Caki2 (cell line): ENCODE measurements at regions not wholly inside any gene's neighbourhood (a gene's known extent, or its start where the extent isn't known, plus 50 kb on each side); places are given as distances from the start of the nearest gene placed in this dataset.

Experiments used
- DNase-seq: peaks from one replicate; pipeline ENCODE4 v3.0.0-alpha.2; 2015; ENCODE audit warnings: low read depth
- in situ Hi-C: cut with HindIII; loops from 2 replicates; pipeline ENCODE4 v1.10.0; 2016; ENCODE audit warnings: low sequenced_read_pairs, low pct_unique_long_range_greater_than_20kb, mixed read lengths

DNA sequence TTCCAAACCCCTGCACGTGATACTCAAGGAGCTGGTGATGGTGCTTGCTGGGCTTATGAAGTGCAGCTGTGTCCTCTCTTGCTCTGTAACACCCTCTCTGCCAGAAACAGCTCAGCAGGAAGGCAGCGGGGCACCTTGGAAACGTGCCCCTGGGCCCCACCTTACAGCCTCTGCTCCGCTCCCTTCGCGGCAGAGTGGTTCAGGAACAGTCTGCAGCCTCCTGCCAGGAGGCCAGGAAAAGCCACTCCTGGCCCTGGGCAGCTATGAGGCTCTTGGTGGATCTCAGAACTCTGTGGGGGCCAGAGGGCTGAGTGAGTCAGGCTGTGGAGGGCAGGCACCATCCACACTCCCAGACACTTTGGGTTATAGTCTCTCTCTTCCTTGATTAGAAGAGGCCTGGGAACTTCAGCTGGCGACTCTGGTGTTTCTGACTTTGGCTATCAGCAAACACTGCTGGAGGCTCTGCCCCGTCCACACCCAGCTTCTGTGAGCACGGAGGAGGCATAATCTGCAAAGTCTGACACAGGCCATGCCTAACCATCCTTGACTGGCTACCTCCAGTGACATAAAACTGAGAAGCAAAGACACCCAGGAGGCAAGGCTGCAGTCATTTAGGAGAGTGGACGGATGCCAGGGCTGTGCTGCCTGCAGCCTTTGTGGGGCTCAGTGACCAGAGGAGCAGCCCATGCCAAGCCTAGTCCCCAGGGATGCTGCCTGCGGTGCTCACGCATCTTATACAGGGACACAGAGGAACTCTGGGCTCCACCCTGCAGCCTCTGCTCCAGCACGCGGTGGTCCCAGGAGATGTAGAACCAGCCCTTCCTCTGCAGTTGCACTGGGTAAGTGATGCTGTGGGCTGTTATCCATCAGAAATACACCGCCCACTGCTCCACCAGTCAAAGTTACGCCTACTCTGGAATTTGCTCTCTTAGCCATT, 65.3 kb downstream of the METRNL start:
- DNase-seq = no peak
- in situ Hi-C loops = no loop called here

DNA sequence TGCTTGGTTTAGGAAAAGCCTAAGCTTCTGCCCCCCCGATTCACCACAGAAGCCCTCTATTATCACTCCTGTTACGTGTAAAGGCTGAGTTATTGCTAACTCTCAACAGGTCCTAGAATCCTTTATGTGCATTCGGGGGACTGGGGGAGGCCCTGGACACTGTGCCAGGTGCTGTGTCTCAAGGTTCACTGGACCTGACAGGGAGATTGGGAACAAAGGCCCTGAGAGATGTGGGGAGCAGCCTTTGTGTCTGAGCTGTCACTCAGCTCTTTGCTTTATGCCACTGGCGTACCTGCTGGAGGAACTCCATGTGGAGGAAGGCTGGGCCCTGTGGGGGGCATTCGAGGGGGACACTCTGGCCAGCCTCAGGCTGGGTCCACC, 65.9 kb downstream of the METRNL start:
- in situ Hi-C loops = no loop called here
- no peak for DNase-seq

DNA sequence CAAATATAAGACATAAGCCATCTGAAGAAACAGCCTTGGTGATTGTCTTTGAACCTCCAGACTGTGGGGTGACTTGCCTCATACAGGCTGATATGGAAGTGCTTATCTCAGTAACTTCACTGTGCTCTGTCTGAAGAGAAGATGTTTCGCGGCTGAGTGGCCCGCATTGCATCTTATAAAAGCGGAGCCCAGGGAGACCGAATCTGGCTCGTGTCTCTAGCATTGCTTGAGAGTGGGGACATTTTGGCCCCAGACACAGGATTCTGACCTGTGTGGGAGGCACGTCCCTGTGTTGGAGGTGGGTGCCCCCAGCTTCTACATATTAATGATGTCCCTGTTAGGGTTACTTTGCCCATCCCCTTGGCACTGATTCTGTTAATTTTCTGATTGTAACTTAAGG, 66.4 kb downstream of the METRNL start:
- no peak for DNase-seq
- in situ Hi-C loops = no loop called here

DNA sequence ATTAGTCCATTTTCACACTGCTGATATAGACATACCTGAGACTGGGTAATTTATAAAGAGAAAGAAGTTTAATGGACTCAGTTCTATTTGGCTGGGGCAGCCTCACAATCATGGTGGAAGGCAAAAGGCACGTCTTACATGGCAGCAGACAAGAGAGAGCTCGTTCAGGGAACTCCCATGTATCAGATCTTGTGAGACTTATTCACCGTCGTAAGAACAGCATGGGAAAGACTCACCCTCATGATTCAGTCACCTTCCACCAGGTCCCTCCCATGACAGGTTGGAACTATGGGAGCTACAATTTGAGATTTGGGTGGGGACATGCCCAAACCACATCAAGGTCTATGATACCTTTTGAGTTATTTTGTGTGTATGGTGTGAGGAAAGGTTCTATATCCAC, 66.9 kb downstream of the METRNL start:
- DNase-seq = no peak
- in situ Hi-C loops = no loop called here

DNA sequence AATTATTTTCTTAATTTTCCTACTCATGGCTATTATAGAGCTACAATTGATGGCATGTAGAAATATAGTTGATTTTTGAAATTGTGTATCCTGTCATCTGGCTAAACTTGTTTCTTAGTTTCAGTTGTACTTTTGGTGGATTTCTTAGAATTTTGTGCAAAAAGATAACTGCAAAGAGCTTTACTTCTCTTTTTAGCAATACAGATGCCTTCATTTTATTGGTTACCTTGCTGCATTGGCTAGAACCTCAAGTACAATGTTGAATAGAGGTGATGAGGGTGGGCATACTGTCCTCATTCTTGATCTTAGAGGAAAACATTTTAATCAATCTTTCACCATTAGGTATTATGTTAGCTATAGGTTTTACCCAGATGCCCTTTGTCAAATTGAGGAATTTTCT, 67.9 kb downstream of the METRNL start:
- in situ Hi-C loops = no loop called here

DNA sequence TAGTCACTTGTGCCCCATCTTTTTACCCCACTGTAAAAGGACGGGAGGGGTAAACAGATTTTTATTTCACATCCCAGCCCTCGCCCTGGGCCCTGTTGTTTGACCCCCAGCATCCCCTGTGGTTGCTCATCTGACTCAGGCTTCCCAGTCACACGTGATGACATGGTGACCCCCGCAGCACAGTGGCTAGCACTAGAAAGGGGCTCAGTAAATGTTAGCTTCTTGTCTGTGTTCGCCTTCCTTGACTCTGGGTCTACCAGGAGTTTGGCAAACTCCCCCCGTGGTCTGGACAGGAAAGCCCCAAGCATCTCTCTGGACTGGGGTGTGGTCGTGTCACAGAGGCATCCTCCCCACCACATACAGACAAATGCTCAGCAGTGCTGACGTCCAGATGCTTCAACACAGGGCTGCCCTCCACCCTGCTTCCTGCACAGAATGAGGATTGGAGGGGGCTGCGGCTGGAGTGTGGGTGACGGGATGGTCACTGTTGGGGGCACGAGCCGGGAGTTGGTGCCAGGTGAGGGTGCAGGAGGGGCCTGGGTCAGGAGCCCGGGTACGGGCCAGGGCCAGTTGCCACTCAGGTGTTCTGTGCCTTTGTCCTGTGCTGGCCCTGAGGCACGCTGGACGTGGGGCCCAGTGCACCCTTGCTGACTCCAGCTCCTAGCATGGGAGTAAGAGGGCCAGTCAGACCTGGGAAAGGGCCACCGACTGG, 69.1 kb downstream of the METRNL start:
- DNase-seq = no peak
- in situ Hi-C loops = no loop called here

More for the DNA sequence above, 67.9 kb downstream of the METRNL start:
- no peak for DNase-seq

DNA sequence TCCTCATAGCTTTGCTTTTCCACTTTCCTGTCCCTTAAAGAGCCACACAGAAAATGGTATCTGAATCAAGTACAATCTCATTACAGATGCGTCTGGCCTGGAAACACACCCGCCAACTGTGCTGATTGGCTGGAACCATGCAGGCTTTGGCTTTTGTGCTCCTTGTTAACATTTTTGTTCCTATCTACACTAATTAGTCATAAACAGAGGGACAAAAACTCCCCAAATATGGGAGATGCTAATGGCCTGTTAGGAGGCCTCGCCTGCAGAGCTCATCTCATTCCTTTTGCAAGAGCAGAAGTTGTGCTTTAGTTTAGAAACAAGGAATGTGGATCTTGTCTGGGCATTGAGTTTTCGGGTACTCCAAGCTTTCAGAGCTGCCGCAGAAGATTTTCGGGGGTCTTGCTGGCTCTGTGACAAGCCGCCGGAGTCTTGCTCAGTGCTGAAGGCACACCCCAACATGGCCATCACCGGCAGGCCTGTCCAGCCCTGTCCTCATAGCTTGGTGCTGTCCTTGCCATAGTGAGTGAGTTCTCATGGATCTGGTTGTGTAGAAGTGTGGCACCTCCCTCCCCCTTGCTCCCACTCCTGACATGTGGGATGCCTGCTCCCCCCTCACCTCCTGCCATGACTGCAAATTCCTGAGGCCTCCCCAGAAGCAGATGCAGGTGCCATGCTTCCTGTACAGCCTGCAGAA, 69.8 kb downstream of the METRNL start:
- in situ Hi-C loops = no loop called here
- DNase-seq = no peak

DNA sequence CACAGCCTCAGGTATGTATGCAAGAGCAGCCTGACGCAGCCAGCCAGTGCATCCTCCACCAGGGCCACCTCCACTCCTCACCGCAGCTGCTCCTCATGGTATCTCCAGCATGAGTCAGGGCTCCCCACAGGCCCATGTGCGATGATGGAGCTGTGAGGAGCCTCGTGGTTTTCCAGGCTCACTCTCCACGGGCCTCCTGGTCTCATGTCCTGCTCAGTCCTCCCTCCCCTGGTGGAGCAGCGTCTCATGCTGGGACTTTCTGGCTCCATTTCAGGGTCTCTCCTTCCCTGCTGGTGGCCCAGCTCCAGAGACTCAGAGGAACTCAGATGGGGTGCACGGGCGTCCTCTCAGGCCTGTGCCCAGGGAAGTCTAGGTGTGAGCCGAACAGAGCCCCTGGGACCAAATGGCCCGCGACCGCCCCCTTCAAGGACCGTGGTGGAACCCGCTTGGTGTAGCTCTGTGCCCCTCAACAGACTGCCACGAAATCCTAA, 70.4 kb downstream of the METRNL start:
- in situ Hi-C loops = no loop called here
- no peak for DNase-seq

DNA sequence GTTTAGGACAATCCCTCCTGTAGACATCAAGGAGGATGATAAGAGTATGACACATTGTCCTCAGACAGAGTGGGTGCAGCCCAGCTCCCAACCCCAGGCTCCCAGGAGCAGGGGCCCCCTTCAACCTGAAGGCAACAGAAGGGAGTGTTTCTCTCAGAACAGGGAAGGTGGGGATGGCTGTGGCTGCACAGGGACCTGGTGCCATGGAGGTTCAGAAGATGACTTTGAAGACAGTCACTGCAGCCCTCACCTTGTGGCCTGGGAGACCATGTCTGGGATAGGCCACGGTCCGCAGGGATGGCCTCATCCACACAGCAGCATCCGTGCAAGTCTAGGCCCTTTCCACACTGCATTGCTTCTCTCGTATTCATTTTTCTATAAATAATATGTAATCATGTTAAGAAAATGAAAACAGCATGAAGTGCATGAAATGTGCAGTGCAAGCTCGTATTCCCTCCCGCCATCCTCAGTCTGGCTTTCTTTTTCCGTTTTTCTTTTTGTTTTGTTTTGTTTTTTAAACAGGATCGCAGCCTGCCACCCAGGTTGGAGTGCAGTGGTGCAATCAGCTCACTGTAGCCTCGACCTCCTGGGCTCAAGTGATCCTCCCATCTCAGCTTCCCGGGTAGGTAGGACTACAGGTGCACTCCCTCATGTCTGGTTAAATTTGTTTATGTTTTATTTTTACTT, 71.1 kb downstream of the METRNL start:
- in situ Hi-C loops = no loop called here
- DNase-seq = no peak

DNA sequence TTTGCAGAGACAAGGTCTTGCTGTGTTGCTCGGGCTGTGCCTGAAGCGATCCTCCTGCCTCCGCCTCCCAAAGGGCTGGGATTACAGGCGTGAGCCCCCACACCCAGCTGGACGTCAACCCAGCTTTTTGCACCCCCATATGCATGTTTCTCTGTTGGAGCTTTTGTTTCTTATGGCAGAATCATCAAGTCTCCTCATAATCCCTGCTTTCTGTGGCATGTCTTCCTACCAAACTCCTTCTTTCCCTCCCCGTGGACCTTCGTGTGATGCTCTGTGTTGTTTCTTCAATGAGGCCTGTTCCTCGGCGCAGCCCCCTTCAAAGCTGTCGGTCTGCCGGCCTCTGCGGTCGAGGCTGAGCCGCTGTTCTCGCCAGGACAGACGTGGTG, 71.6 kb downstream of the METRNL start:
- in situ Hi-C loops = no loop called here
- no peak for DNase-seq

DNA sequence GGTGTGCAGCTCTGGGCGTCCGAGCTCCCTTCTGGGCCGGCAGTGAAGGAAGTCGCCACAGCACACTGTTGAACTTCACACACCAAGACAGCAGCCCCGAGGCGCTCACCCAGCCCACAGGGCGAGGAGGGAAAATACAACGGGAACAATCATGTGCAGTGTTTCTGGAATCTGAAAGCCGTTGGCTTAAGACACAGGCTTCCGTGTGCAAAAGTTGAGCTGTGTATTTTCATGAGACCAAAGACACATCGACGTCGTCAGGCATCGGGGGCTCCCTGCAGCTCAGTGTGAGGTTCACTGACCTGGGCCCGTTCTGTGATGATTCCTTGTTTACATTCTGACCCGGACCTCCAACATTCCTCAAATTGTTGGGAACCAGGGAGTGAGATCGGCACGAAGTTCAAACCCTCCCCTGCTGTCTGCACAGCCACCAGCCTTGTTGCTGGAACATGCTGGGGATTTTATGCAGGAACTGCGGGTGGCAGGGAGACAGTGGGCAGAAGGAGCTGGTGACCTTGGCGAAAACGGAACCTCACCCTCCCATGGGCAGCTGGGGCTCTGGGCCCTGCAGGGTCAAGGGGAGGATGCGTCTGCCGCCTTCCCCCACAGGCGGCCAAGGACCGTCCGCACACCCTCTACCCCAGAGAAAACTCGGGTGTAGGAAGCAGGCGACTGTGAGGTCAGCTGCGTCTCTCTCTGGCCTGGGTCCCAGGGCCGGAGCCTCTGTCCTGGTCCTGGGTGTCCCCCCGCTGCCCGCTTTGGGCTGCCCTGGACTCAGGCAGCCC, 72.2 kb downstream of the METRNL start:
- DNase-seq = no peak

DNA sequence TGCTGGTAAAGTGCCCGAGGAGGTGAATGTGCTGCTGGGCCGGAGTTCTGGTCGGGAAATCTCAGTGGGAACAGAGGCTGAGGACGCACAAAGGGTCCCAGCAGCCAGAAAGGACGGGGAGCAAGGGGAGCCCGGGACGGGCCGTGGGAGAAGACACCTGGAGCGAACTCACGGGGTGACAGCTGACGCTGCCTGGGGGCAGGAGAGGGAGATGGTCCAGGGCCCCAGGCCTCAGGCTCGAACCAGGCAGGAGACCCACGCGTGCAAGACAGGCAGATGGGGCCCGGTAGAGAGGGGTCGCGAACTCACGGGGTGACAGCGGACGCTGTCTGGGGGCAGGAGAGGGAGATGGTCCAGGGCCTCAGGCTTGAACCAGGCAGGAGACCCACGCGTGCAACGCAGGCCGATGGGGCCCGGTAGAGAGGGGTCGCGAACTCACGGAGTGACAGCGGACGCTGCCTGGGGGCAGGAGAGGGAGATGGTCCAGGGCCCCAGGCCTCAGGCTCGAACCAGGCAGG, 72.9 kb downstream of the METRNL start:
- no peak for DNase-seq

More for the DNA sequence above, 72.2 kb downstream of the METRNL start:
- in situ Hi-C loops = no loop called here

DNA sequence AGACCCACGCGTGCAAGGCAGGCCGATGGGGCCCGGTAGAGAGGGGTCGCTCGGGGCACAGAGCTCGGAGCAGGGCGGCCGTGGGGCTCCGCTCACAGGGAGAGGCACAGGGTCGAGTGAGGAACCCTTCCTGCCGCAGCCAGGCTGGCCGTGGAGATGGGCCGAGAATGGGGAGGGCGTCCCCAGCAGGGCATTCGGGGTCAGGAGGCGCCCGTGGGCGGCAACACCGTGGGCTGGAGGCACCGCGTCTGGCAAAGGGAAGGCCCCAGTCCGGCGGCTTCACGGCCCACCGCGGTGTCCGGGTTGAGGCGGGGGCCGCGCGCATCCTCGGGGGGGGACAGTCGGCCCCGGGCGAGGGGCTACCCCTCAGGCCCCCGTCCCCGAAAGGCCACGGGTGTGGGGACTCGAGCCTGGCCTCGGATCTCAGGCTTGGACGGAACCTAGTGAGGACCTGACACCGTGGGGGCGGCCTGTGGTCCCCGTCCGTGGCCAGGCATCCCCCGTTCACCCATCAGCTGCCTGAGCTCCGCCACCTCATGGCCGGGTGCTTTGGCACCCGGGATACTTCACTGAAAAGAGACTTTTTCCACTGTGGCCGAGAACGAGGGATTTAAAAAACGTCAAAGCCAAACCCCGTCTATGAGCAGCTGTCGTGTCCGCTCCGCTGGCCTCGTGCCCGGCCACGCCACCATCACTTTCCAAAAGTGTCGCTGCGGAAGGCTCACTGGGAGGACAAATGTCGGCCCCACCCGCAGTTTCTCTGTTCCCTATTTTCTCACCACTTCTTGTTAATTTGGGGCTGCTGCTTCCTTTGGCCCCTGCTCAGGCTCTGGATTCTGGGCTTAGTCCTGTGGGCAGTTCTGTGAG, 73.6 kb downstream of the METRNL start:
- DNase-seq = no peak
- in situ Hi-C loops = no loop called here

More for the DNA sequence above, 72.9 kb downstream of the METRNL start:
- in situ Hi-C loops = no loop called here

DNA sequence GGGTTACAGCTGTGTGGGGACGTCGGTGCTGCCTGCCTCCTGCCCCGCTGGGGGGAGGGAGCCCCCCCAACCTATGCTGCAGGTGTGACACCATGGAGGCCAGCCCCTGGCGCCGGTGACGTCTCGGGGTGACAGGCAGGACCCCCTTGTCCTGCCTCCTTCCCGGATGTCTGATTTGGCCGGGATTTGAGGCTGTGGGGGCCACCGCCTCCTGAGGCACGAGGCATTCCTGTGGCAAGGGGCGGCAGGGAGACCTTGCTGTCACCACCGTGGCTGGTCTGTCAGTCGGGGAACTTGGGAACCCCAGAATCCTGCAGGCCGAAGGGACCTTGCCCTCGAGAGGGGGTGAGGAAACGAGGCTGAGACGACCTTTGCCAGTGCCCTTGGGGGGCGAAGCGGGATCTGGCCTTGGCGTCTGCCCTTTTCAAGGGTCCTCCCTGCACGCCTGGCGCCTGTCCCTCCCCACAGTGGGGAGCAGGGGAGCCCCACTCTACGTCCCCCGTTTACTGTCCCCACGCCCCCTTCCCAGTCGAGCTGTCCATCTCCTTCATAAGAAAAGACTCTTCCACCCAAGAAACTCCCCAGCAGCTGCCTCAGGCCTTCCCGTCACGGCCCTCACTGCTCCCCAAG, 74.4 kb downstream of the METRNL start:
- in situ Hi-C loops = no loop called here

DNA sequence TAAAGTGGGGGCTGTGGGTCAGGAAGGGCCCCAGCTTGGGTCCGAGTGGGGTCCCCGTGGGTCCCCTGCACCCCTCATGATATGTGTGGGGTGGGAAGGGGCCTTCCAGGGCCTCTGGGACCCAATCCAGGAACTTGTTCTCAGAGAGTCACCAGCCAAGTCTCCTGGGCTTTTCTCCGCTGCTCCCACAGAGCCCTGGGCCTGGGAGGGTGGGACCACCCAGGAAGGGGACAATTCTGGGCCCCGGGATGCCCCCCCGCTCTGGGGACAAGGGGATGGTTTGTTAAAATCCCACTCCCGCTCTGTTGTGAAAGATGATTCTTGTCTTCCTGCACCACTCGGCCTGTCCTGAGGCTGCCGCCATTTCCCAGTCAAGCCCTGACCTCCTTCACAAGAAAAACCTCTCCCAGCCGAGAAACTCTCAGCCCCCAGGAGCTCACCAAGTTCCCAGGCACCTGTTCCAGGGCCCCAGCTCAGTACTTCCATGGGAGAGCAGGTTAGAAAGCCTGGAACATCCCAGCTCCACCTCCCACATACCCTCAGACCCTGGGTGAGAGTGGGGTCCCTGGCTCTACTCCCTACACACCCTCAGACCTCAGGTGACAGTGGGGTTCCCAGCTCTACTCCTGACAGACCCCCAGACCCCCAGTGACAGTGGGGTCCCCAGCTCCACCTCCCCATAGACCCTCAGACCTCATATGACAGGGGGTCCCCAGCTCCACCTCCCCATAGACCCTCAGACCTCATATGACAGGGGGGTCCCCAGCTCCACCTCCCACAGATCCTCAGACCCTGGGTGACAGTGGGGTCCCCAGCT, 75.1 kb downstream of the METRNL start:
- DNase-seq = no peak
- in situ Hi-C loops = no loop called here

More for the DNA sequence above, 74.4 kb downstream of the METRNL start:
- DNase-seq = no peak
